K562 (cell line): ENCODE measurements at regions not wholly inside any gene's neighbourhood (a gene's known extent, or its start where the extent isn't known, plus 50 kb on each side); places are given as distances from the start of the nearest gene placed in this dataset.

Experiments used
- ATF1 ChIP-seq, 2 experiments: fragments of 450-650 bp in 1 of 2; IDR thresholded peaks; 2 replicates each; pipeline ENCODE4 v1.6.1; 2016; ENCODE audit warnings: missing compliant biosample characterization in 1 of 2, missing genetic modification characterization in 1 of 2
- CBX5 ChIP-seq: IDR thresholded peaks from 2 replicates; pipeline ENCODE4 v1.6.1; 2014; ENCODE audit warnings: low read depth, borderline replicate concordance
- CHD2 ChIP-seq: IDR thresholded peaks from 2 replicates; pipeline ENCODE4 v1.6.1; 2011; ENCODE audit warnings: low read depth, low read length
- DIDO1 ChIP-seq: fragments of 450-650 bp; IDR thresholded peaks from 2 replicates; pipeline ENCODE4 v1.6.1; 2016; ENCODE audit warnings: low read depth, missing biosample characterization, missing genetic modification characterization
- HNRNPLL ChIP-seq: fragments of 200-400 bp; formaldehyde crosslinking; IDR thresholded peaks from 2 replicates; pipeline ENCODE4 v1.6.1; 2017; ENCODE audit warnings: low read length, low read depth, mild to moderate bottlenecking; ENCODE audit not compliant: poor library complexity, severe bottlenecking
- MAFF ChIP-seq: IDR thresholded peaks from 2 replicates; pipeline ENCODE4 v1.6.1; 2012; ENCODE audit warnings: low read length, improper control_type of control experiment
- SETDB1 ChIP-seq: IDR thresholded peaks from one replicate; pipeline ENCODE4 v1.6.1; 2012; ENCODE audit warnings: low read length, control low read depth, inconsistent platforms

GRCh38 chr5:97547430-97547829 is 364.4 kb upstream of the RIOK2 start:
- TF ChIP-seq MAFF (no peak), SETDB1 (no peak), CBX5 (no peak), ATF1 (CRISPR knock-in tag; IDR thresholded peaks at IDR 0.05) (no peak), ATF1 (tag; IDR thresholded peaks at IDR 0.05) (no peak), CHD2 (no peak), DIDO1 (no peak), HNRNPLL (no peak)
